ENCODE measurements at regions not wholly inside any gene's neighbourhood (a gene's known extent, or its start where the extent isn't known, plus 50 kb on each side); places are given as distances from the start of the nearest gene placed in this dataset.

- no peak overlapping the region for H3K9ac ChIP-seq (ENCODE audit: low read length)
- H3K27ac ChIP-seq (ENCODE audit: low read length): no peak overlapping the region
- H4K20me1 ChIP-seq (ENCODE audit: low read length): no peaks in the 10 kb centered on the region
- BruUV-seq (replicated peaks): no TSS peak
- no peaks in the 10 kb centered on the region for H3K4me1 ChIP-seq (ENCODE audit: insufficient read depth, low read length)
- H3K4me3 ChIP-seq (ENCODE audit: low read length): no peak overlapping the region
- intact Hi-C loops (cut with micrococcal nuclease): no loop called here
- no peak for TF ChIP-seq EZH2phosphoT487 (IDR thresholded peaks at IDR 0.05; ENCODE audit: borderline replicate concordance, low read length)
- TF ChIP-seq EZH2 (IDR thresholded peaks at IDR 0.05; ENCODE audit: low read length, unreplicated experiment): no peak
- no peak for TF ChIP-seq CTCF (conservative IDR thresholded peaks at IDR 0.05; ENCODE audit: low read depth, low read length)
- H3K9me3 ChIP-seq (ENCODE audit: low read length): no peaks in the 10 kb centered on the region
- H3K27me3 ChIP-seq (ENCODE audit: low read length): no peaks in the 10 kb centered on the region
- ChIA-PET POLR2A (ENCODE audit: unreplicated experiment) (no interaction called here), CTCF (no interaction called here)
- no peaks in the 10 kb centered on the region for H3K36me3 ChIP-seq (ENCODE audit: low read depth, low read length)
- H3F3A ChIP-seq (ENCODE audit: low read length, unreplicated experiment): no peaks in the 10 kb centered on the region
- H2AFZ ChIP-seq (ENCODE audit: low read length): no peak overlapping the region
- ATAC-seq: no peak
- H3K9me2 ChIP-seq (replicated peaks; ENCODE audit: low read length): no peaks in the 10 kb centered on the region
- no peaks in the 10 kb centered on the region for H3K79me2 ChIP-seq (ENCODE audit: low read length)
- H3K4me2 ChIP-seq (ENCODE audit: low read length): no peak overlapping the region
- no peak for DNase-seq
Measured at GRCh38 chr16:56121156-56121500, 70.2 kb upstream of the GNAO1 start.

- ATAC-seq (no peak), DNase-seq (no peak)
- Histone ChIP-seq H2AFZ (ENCODE audit: low read length) (no peak overlapping the region), H3K36me3 (ENCODE audit: low read depth, low read length) (no peaks in the 10 kb centered on the region), H3K9me3 (ENCODE audit: low read length) (no peaks in the 10 kb centered on the region), H3K27me3 (ENCODE audit: low read length) (0 out of 2 replicates have a peak, but pooled peaks cover 1% of the 10 kb centered on the region), H3K4me1 (ENCODE audit: insufficient read depth, low read length) (no peaks in the 10 kb centered on the region), H3K27ac (ENCODE audit: low read length) (no peak overlapping the region), H3K4me3 (ENCODE audit: low read length) (no peak overlapping the region), H3K9ac (ENCODE audit: low read length) (no peak overlapping the region), H3K4me2 (ENCODE audit: low read length) (no peak overlapping the region), H3K9me2 (replicated peaks; ENCODE audit: low read length) (no peaks in the 10 kb centered on the region), H3K79me2 (ENCODE audit: low read length) (no peaks in the 10 kb centered on the region), H3F3A (ENCODE audit: low read length, unreplicated experiment) (no peaks in the 10 kb centered on the region), H4K20me1 (ENCODE audit: low read length) (no peaks in the 10 kb centered on the region)
- intact Hi-C loops (cut with micrococcal nuclease): no loop called here
- CTCF ChIA-PET: no interaction called here
- TF ChIP-seq CTCF (conservative IDR thresholded peaks at IDR 0.05; ENCODE audit: low read depth, low read length): no peak
- no peak for TF ChIP-seq EZH2phosphoT487 (IDR thresholded peaks at IDR 0.05; ENCODE audit: borderline replicate concordance, low read length)
- TF ChIP-seq EZH2 (IDR thresholded peaks at IDR 0.05; ENCODE audit: low read length, unreplicated experiment): no peak
- BruUV-seq (replicated peaks): no TSS peak
- POLR2A ChIA-PET (ENCODE audit: unreplicated experiment): no interaction called here
Measured at GRCh38 chr16:56120447-56121155, 70.7 kb upstream of the GNAO1 start.

GRCh38 chr16:56119133-56119532 lies 72.2 kb upstream of the GNAO1 start:
- no peak for ATAC-seq
- CTCF ChIA-PET: no interaction called here
- intact Hi-C loops (cut with micrococcal nuclease): no loop called here

More at GRCh38 chr16:56119133-56119532, 72.2 kb upstream of the GNAO1 start:
- Histone ChIP-seq H3K4me1 (ENCODE audit: insufficient read depth, low read length) (no peaks in the 10 kb centered on the region), H3F3A (ENCODE audit: low read length, unreplicated experiment) (no peaks in the 10 kb centered on the region), H3K4me2 (ENCODE audit: low read length) (no peak overlapping the region), H3K9me3 (ENCODE audit: low read length) (no peaks in the 10 kb centered on the region), H3K27me3 (ENCODE audit: low read length) (0 out of 2 replicates have a peak, but pooled peaks cover 6% of the 10 kb centered on the region), H3K79me2 (ENCODE audit: low read length) (no peaks in the 10 kb centered on the region), H3K9ac (ENCODE audit: low read length) (no peak overlapping the region), H4K20me1 (ENCODE audit: low read length) (no peaks in the 10 kb centered on the region), H2AFZ (ENCODE audit: low read length) (no peak overlapping the region), H3K36me3 (ENCODE audit: low read depth, low read length) (no peaks in the 10 kb centered on the region), H3K9me2 (replicated peaks; ENCODE audit: low read length) (no peaks in the 10 kb centered on the region), H3K4me3 (ENCODE audit: low read length) (no peak overlapping the region), H3K27ac (ENCODE audit: low read length) (no peak overlapping the region)
- TF ChIP-seq CTCF (conservative IDR thresholded peaks at IDR 0.05; ENCODE audit: low read depth, low read length) (no peak), EZH2phosphoT487 (IDR thresholded peaks at IDR 0.05; ENCODE audit: borderline replicate concordance, low read length) (no peak), EZH2 (IDR thresholded peaks at IDR 0.05; ENCODE audit: low read length, unreplicated experiment) (no peak)
- no TSS peak for BruUV-seq (replicated peaks)
- POLR2A ChIA-PET (ENCODE audit: unreplicated experiment): no interaction called here
- DNase-seq: no peak

Data from PC-3 (cell line).